CD4-positive, alpha-beta T cell (primary cell): ENCODE measurements at regions not wholly inside any gene's neighbourhood (a gene's known extent, or its start where the extent isn't known, plus 50 kb on each side); places are given as distances from the start of the nearest gene placed in this dataset.

Experiments used
- ATAC-seq: fragments of 200-7000 bp; cut with Tn5 transposase; one replicate; pipeline ENCODE4 v1.10.0; 2022; ENCODE audit warnings: mild to moderate bottlenecking; ENCODE audit not compliant: poor library complexity
- CTCF ChIA-PET: fragments of 350-600 bp; sonication (Branson Sonifier 250); formaldehyde crosslinking; loops from one replicate; lab custom pipeline; 2021; ENCODE audit warnings: antibody characterized with exemption, inconsistent platforms; lab: Charles Lee
- POLR2A ChIA-PET: fragments of 350-600 bp; sonication (Branson Sonifier 250); formaldehyde crosslinking; loops from one replicate; lab custom pipeline; 2021; ENCODE audit warnings: antibody characterized with exemption, inconsistent platforms; lab: Charles Lee
- DNase-seq, 14 experiments: peaks; one replicate each; pipeline ENCODE4 v3.0.0-alpha.2; 2013 to 2020; ENCODE audit warnings: mixed read lengths in 2 of 14
- H3K27ac ChIP-seq, 2 donors: one replicate each; pipeline versions ENCODE4 v1.5.1 to v1.7.0; 2013; ENCODE audit warnings: low read length in 2 of 2, low read depth in 1 of 2, mild to moderate bottlenecking in 1 of 2
- H3K27me3 ChIP-seq, 2 experiments: 1 replicate in 1 of 2; 2 replicates in 1 of 2; pipeline versions ENCODE4 v1.6.1 to v1.7.0; 2013; ENCODE audit warnings: low read length in 2 of 2, control low read depth in 1 of 2, mild to moderate bottlenecking in 1 of 2, moderate library complexity in 1 of 2; ENCODE audit not compliant: insufficient read depth in 2 of 2, control insufficient read depth in 1 of 2
- H3K36me3 ChIP-seq: one replicate; pipeline ENCODE4 v1.6.1; 2013; ENCODE audit warnings: low read length, control low read depth; ENCODE audit not compliant: insufficient read depth
- H3K4me1 ChIP-seq: one replicate; pipeline ENCODE4 v1.6.1; 2013; ENCODE audit warnings: low read length, control low read depth; ENCODE audit not compliant: insufficient read depth
- H3K4me3 ChIP-seq: one replicate; pipeline ENCODE4 v1.5.1; 2013; ENCODE audit warnings: mild to moderate bottlenecking, low read length, moderate library complexity
- H3K9me3 ChIP-seq, 2 experiments: 1 replicate in 1 of 2; 2 replicates in 1 of 2; pipeline versions ENCODE4 v1.6.1 to v1.7.0; 2013; ENCODE audit warnings: low read length in 2 of 2, mild to moderate bottlenecking in 2 of 2, control low read depth in 1 of 2, moderate library complexity in 1 of 2; ENCODE audit not compliant: control insufficient read depth in 1 of 2, insufficient read depth in 1 of 2
- H3K27ac Mint-ChIP-seq: one replicate; pipeline ENCODE4 v1.8.0; 2020; ENCODE audit warnings: mixed read lengths
- H3K27me3 Mint-ChIP-seq: one replicate; pipeline ENCODE4 v1.8.0; 2021; ENCODE audit warnings: mixed read lengths
- H3K36me3 Mint-ChIP-seq: one replicate; pipeline ENCODE4 v1.8.0; 2021; ENCODE audit warnings: low read depth, mixed read lengths
- H3K4me1 Mint-ChIP-seq: one replicate; pipeline ENCODE4 v1.8.0; 2021; ENCODE audit warnings: low read depth, mixed read lengths
- H3K4me3 Mint-ChIP-seq: one replicate; pipeline ENCODE4 v1.8.0; 2020; ENCODE audit warnings: mild to moderate bottlenecking, mixed read lengths
- H3K9me3 Mint-ChIP-seq: one replicate; pipeline ENCODE4 v1.8.0; 2020; ENCODE audit warnings: mixed read lengths
- CTCF ChIP-seq: fragments of 200-600 bp; IDR thresholded peaks from one replicate; pipeline ENCODE4 v1.8.0; 2022; ENCODE audit warnings: antibody characterized with exemption, mild to moderate bottlenecking
- intact Hi-C, 2 experiments: fragments of 100-400 bp; cut with DNase I in 1 of 2; cut with micrococcal nuclease in 1 of 2; formaldehyde crosslinking; loops; one replicate each; pipeline versions ENCODE4 v1.15.1 to v1.9.0; 2023 to 2025; cut with DNase I, micrococcal nuclease

GRCh38 chr11:116406042-116406441, 366.7 kb downstream of the BUD13 start:
- TF ChIP-seq CTCF = no peak
- H3K4me3 Mint-ChIP-seq = no peak overlapping the region

GRCh38 chr11:116404462-116404798, 368.4 kb downstream of the BUD13 start:
- Histone ChIP-seq H3K27ac (no peak overlapping the region), H3K36me3 (no peaks in the 10 kb centered on the region), H3K9me3 (no peaks in the 10 kb centered on the region), H3K4me1 (no peaks in the 10 kb centered on the region), H3K4me3 (no peak overlapping the region), H3K27me3 (no peaks in the 10 kb centered on the region)
- POLR2A ChIA-PET = no interaction called here
- Mint-ChIP-seq H3K36me3 (no peaks in the 10 kb centered on the region), H3K4me3 (no peak overlapping the region), H3K4me1 (no peaks in the 10 kb centered on the region), H3K9me3 (no peaks in the 10 kb centered on the region), H3K27me3 (no peaks in the 10 kb centered on the region), H3K27ac (no peak overlapping the region)
- CTCF ChIA-PET = no interaction called here
- DNase-seq (no peak), ATAC-seq (no peak)
- intact Hi-C loops = no loop called here
- TF ChIP-seq CTCF = no peak

More at GRCh38 chr11:116406042-116406441, 366.7 kb downstream of the BUD13 start:
- Histone ChIP-seq H3K4me3 (no peak overlapping the region), H3K4me1 (no peaks in the 10 kb centered on the region), H3K27me3 (no peaks in the 10 kb centered on the region), H3K27ac (no peak overlapping the region), H3K36me3 (no peaks in the 10 kb centered on the region), H3K9me3 (no peaks in the 10 kb centered on the region)
- ChIA-PET POLR2A (no interaction called here), CTCF (no interaction called here)
- no peaks in the 10 kb centered on the region for H3K27me3 Mint-ChIP-seq
- DNase-seq (no peak), ATAC-seq (no peak)
- no peak overlapping the region for H3K27ac Mint-ChIP-seq
- intact Hi-C loops = no loop called here
- H3K4me1 Mint-ChIP-seq = no peaks in the 10 kb centered on the region
- no peaks in the 10 kb centered on the region for H3K9me3 Mint-ChIP-seq
- no peaks in the 10 kb centered on the region for H3K36me3 Mint-ChIP-seq

GRCh38 chr11:116403794-116404461, 368.9 kb downstream of the BUD13 start:
- CTCF ChIA-PET = no interaction called here

More at GRCh38 chr11:116403794-116404461, 368.9 kb downstream of the BUD13 start:
- Mint-ChIP-seq H3K4me1 (no peaks in the 10 kb centered on the region), H3K27ac (no peak overlapping the region), H3K27me3 (no peaks in the 10 kb centered on the region), H3K9me3 (no peaks in the 10 kb centered on the region), H3K36me3 (no peaks in the 10 kb centered on the region), H3K4me3 (no peak overlapping the region)
- no peaks in the 10 kb centered on the region for H3K27me3 ChIP-seq
- POLR2A ChIA-PET = no interaction called here
- no peaks in the 10 kb centered on the region for H3K4me1 ChIP-seq
- H3K27ac ChIP-seq = no peak overlapping the region
- no peak for DNase-seq
- intact Hi-C loops = no loop called here
- no peak for ATAC-seq
- H3K36me3 ChIP-seq = no peaks in the 10 kb centered on the region
- H3K4me3 ChIP-seq = no peak overlapping the region
- H3K9me3 ChIP-seq = no peaks in the 10 kb centered on the region
- TF ChIP-seq CTCF = no peak
